DOHH2 (cell line): ENCODE measurements at regions not wholly inside any gene's neighbourhood (a gene's known extent, or its start where the extent isn't known, plus 50 kb on each side); places are given as distances from the start of the nearest gene placed in this dataset.

Experiments used
- H3F3A ChIP-seq: fragments of 200-600 bp; sonication (generic), shearing (Covaris generic); 2 replicates; pipeline ENCODE4 v1.6.0; 2016; ENCODE audit warnings: antibody characterized with exemption, mild to moderate bottlenecking; ENCODE audit not compliant: control insufficient read depth, insufficient read depth
- H3K27ac ChIP-seq: fragments of 200-600 bp; sonication (generic); 2 replicates; pipeline ENCODE4 v1.5.1; 2014; ENCODE audit warnings: low read depth, mild to moderate bottlenecking, low read length, moderate library complexity
- H3K27me3 ChIP-seq: fragments of 200-600 bp; sonication (generic); 2 replicates; pipeline ENCODE4 v1.6.1; 2014; ENCODE audit warnings: mild to moderate bottlenecking, low read length, mixed read lengths; ENCODE audit not compliant: control insufficient read depth
- H3K36me3 ChIP-seq: fragments of 200-600 bp; sonication (generic); 2 replicates; pipeline ENCODE4 v1.6.1; 2014; ENCODE audit warnings: mild to moderate bottlenecking, low read length, moderate library complexity, mixed read lengths; ENCODE audit not compliant: control insufficient read depth
- H3K4me1 ChIP-seq: fragments of 200-600 bp; sonication (generic); 2 replicates; pipeline ENCODE4 v1.6.1; 2014; ENCODE audit warnings: mild to moderate bottlenecking, low read length, mixed read lengths; ENCODE audit not compliant: control insufficient read depth
- H3K4me2 ChIP-seq: fragments of 200-600 bp; sonication (generic); 2 replicates; pipeline ENCODE4 v1.6.0; 2014; ENCODE audit warnings: mild to moderate bottlenecking, low read length, moderate library complexity
- H3K4me3 ChIP-seq: fragments of 200-600 bp; sonication (generic); 2 replicates; pipeline ENCODE4 v1.5.1; 2014; ENCODE audit warnings: mild to moderate bottlenecking, low read length, mixed read lengths
- H3K79me2 ChIP-seq: fragments of 200-600 bp; sonication (generic); 2 replicates; pipeline ENCODE4 v1.6.1; 2014; ENCODE audit warnings: mild to moderate bottlenecking, low read length, mixed read lengths; ENCODE audit not compliant: control insufficient read depth
- H3K9me2 ChIP-seq: fragments of 200-600 bp; sonication (generic); replicated peaks from 2 replicates; pipeline ENCODE4 v1.6.1; 2014; ENCODE audit warnings: mild to moderate bottlenecking, low read length, mixed read lengths; ENCODE audit not compliant: control insufficient read depth
- H3K9me3 ChIP-seq: fragments of 200-600 bp; sonication (generic); 2 replicates; pipeline ENCODE4 v1.6.1; 2014; ENCODE audit warnings: antibody characterized with exemption, low read length, mixed read lengths; ENCODE audit not compliant: control insufficient read depth, insufficient read depth
- H4K20me1 ChIP-seq: fragments of 200-600 bp; sonication (generic); 2 replicates; pipeline ENCODE4 v1.6.0; 2014; ENCODE audit warnings: low read depth, mild to moderate bottlenecking, antibody characterized with exemption, low read length, moderate library complexity; ENCODE audit not compliant: control insufficient read depth, insufficient read depth
- EZH2phosphoT487 ChIP-seq: fragments of 200-600 bp; sonication (generic); IDR thresholded peaks from 2 replicates; pipeline ENCODE4 v1.6.1; 2017; ENCODE audit warnings: borderline replicate concordance, mild to moderate bottlenecking, antibody characterized with exemption, low read length, moderate library complexity, mixed read lengths
- TF ChIP-seq, protein P1 (sequence below): fragments of 200-600 bp; sonication (generic); IDR thresholded peaks from one replicate; pipeline ENCODE4 v1.5.1; 2014; ENCODE audit warnings: antibody characterized with exemption, mild to moderate bottlenecking, low read depth, low read length; ENCODE audit not compliant: poor library complexity, severe bottlenecking

DNA sequence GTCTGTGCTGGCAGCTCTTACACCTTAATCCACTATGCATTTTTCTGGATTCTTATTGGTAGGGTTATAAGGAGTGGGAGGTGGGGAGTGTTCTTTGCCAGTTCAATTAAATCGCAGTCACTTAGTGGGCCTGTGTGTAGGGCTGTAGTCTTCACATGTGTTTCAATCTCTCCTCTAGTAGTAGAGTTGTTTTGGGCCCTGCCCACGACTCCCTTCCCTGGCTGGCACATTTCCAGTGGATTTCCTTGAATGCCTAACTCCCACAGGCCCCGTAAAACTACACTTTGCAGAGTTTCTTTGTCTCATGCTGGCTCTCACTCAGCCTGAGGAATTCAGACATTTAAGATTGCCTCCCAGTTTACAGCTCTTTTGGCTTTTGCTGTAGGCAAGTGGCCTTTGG lies 414.0 kb upstream of the OPRM1 start:
- H3F3A ChIP-seq, result no peaks in the 10 kb centered on the region
- no peaks in the 10 kb centered on the region for H4K20me1 ChIP-seq
- H3K9me2 ChIP-seq, result no peaks in the 10 kb centered on the region
- H3K9me3 ChIP-seq, result no peaks in the 10 kb centered on the region
- no peaks in the 10 kb centered on the region for H3K27me3 ChIP-seq
- TF ChIP-seq, protein P1, sequence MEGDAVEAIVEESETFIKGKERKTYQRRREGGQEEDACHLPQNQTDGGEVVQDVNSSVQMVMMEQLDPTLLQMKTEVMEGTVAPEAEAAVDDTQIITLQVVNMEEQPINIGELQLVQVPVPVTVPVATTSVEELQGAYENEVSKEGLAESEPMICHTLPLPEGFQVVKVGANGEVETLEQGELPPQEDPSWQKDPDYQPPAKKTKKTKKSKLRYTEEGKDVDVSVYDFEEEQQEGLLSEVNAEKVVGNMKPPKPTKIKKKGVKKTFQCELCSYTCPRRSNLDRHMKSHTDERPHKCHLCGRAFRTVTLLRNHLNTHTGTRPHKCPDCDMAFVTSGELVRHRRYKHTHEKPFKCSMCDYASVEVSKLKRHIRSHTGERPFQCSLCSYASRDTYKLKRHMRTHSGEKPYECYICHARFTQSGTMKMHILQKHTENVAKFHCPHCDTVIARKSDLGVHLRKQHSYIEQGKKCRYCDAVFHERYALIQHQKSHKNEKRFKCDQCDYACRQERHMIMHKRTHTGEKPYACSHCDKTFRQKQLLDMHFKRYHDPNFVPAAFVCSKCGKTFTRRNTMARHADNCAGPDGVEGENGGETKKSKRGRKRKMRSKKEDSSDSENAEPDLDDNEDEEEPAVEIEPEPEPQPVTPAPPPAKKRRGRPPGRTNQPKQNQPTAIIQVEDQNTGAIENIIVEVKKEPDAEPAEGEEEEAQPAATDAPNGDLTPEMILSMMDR, result no peak
- no peak for TF ChIP-seq EZH2phosphoT487
- H3K4me2 ChIP-seq, result no peak overlapping the region
- H3K4me3 ChIP-seq, result no peak overlapping the region
- no peak overlapping the region for H3K27ac ChIP-seq
- no peaks in the 10 kb centered on the region for H3K79me2 ChIP-seq
- no peaks in the 10 kb centered on the region for H3K36me3 ChIP-seq
- no peaks in the 10 kb centered on the region for H3K4me1 ChIP-seq

DNA sequence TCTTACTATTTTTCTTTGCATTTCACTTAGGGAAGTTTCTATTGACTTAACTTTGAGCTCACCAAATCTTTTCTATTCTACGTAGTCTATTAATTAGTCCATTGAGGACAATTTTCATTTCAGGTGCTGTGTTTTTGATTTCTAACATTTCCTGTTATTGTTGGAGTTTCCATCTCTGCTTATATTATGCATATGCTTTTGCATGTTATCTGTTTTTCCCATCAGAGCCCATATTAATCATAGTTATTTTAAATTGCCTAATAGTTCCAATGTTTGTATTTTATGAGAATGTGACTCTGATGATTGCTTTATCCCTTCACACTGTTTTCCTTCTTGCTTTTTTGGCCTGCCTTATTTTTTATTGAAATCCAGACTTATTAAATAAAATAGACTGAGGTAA lies 414.5 kb upstream of the OPRM1 start:
- Histone ChIP-seq H3K4me3 (no peak overlapping the region), H3K4me2 (no peak overlapping the region), H3K9me2 (no peaks in the 10 kb centered on the region), H3K4me1 (no peaks in the 10 kb centered on the region), H3K79me2 (no peaks in the 10 kb centered on the region), H3K27me3 (no peaks in the 10 kb centered on the region), H3F3A (no peaks in the 10 kb centered on the region), H3K9me3 (no peaks in the 10 kb centered on the region), H3K27ac (no peak overlapping the region), H3K36me3 (no peaks in the 10 kb centered on the region), H4K20me1 (no peaks in the 10 kb centered on the region)
- TF ChIP-seq EZH2phosphoT487, result no peak
- TF ChIP-seq, protein P1, result no peak

DNA sequence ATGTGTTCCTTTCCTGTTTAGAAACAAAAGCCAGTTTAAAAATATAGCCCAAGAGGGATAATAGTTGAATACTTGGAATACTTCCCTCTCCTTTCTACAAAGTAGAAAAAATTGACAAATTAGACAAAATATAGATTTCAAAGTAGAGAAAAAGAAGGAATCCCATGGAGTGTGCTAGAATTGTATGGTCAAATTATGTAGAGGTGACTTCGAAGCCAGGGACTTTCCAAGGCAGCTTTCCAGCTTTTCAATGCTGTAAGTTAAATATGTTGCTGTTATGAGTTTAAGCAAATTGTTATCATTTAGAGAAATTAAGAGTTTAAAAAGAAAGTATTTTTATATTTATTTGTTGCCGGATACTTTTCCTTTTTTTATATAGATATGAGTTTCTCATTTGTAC lies 415.5 kb upstream of the OPRM1 start:
- Histone ChIP-seq H3K27me3 (no peaks in the 10 kb centered on the region), H3K27ac (no peak overlapping the region), H3K36me3 (no peaks in the 10 kb centered on the region), H3K9me2 (no peaks in the 10 kb centered on the region), H3K9me3 (no peaks in the 10 kb centered on the region), H3K4me3 (no peak overlapping the region), H3K4me2 (no peak overlapping the region), H3K79me2 (no peaks in the 10 kb centered on the region), H4K20me1 (no peaks in the 10 kb centered on the region), H3K4me1 (no peaks in the 10 kb centered on the region), H3F3A (no peaks in the 10 kb centered on the region)
- TF ChIP-seq, protein P1, result no peak

DNA sequence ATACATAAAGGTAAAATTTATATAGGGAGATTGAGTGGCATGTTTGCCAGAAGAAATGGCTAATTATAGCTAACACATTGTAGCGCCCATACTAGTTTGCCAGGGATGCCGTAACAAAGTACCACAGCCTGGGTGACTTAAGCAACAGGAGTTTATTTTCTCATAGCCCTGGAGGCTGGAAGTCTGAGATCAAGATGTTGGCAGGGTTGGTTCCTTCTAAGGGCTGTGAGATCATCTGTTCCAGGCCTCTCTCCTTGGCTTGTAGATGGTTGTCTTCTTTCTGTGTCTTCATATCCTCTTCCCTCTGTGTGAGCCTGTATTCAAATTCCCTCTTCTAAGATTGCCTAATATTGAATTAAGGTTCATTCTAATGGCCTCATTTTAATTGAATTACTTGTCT lies 417.5 kb upstream of the OPRM1 start:
- TF ChIP-seq, protein P1, result no peak
- TF ChIP-seq EZH2phosphoT487, result no peak

More for the DNA sequence above, 417.5 kb upstream of the OPRM1 start:
- Histone ChIP-seq H4K20me1 (no peaks in the 10 kb centered on the region), H3K27ac (no peak overlapping the region), H3F3A (no peaks in the 10 kb centered on the region), H3K36me3 (no peaks in the 10 kb centered on the region), H3K4me2 (no peak overlapping the region), H3K27me3 (no peaks in the 10 kb centered on the region), H3K4me3 (no peak overlapping the region), H3K9me2 (no peaks in the 10 kb centered on the region), H3K9me3 (no peaks in the 10 kb centered on the region), H3K4me1 (no peaks in the 10 kb centered on the region), H3K79me2 (no peaks in the 10 kb centered on the region)
